ENCODE measurements at regions not wholly inside any gene's neighbourhood (a gene's known extent, or its start where the extent isn't known, plus 50 kb on each side); places are given as distances from the start of the nearest gene placed in this dataset.
"Not testable (repeated sequence)": the region's sequence is repeated elsewhere in the genome, so short reads cannot be mapped to it uniquely, and the experiment has no call there.

DNA sequence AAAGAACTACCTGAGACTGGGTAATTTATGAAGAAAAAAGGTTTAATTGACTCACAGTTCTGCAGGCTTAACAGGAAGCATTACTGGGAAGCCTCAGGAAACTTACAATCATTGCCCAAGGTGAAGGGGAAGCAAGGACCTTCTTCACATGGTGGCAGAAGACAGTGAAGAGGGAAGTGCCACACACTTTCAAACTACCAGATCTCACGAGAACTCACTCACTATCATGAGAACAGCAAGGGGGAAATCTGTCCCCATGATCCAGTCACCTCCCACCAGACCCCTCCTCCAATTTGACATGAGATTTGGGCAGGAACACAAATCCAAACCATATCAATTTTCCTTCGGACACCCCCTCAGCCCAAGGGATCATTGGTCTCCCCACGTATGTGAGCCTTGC lies 55.1 kb upstream of the CYRIA start:
- not testable (repeated sequence) for H3K14ac ChIP-seq (ENCODE audit: insufficient read depth, low read length); H3K18ac ChIP-seq (ENCODE audit: insufficient read length, low read depth, low read length); H2BK5ac ChIP-seq (ENCODE audit: insufficient read length, low read length); H3K27ac ChIP-seq (ENCODE audit: insufficient read length, low read depth, low read length); H3K4ac ChIP-seq (ENCODE audit: low read depth, low read length); H3K27me3 ChIP-seq (ENCODE audit: insufficient read depth, low read length); H3K4me2 ChIP-seq (ENCODE audit: insufficient read depth, insufficient read length, low read length); H2BK120ac ChIP-seq (ENCODE audit: low read depth, low read length, poor library complexity, severe bottlenecking); H3K9ac ChIP-seq (ENCODE audit: extremely low read depth, insufficient read length, low read length); H4K20me1 ChIP-seq (ENCODE audit: control insufficient read depth, insufficient read depth, insufficient read length); H3K79me2 ChIP-seq (ENCODE audit: insufficient read depth, low read length); H3K9me3 Mint-ChIP-seq; DNase-seq; H2BK20ac ChIP-seq (ENCODE audit: low read depth, low read length, poor library complexity, severe bottlenecking); H4K8ac ChIP-seq (replicated peaks; ENCODE audit: insufficient read length, low read depth, low read length); H3T11ph ChIP-seq (ENCODE audit: low read length); H3K9me3 ChIP-seq (ENCODE audit: control insufficient read depth, low read depth, low read length); H2AK5ac ChIP-seq (ENCODE audit: insufficient read length, low read length); H3K4me3 Mint-ChIP-seq; H3K36me3 Mint-ChIP-seq (ENCODE audit: insufficient read depth in 1 of 3, low read depth in 3 of 3); H4K91ac ChIP-seq (ENCODE audit: insufficient read length, low read depth, low read length); H4K5ac ChIP-seq (ENCODE audit: insufficient read length, low read depth, low read length); H2BK15ac ChIP-seq (ENCODE audit: low read depth, low read length); H3K23ac ChIP-seq (ENCODE audit: insufficient read length, low read depth, low read length); H3K79me1 ChIP-seq (ENCODE audit: insufficient read depth, low read depth, low read length, poor library complexity, severe bottlenecking); H2BK12ac ChIP-seq (ENCODE audit: insufficient read length, low read depth, low read length); H3K23me2 ChIP-seq (ENCODE audit: insufficient read length, low read depth, low read length, poor library complexity, severe bottlenecking); H3K56ac ChIP-seq (ENCODE audit: insufficient read length, low read depth, low read length); H3K4me1 ChIP-seq (ENCODE audit: insufficient read depth, low read length); H3K27me3 Mint-ChIP-seq (ENCODE audit: low read depth); H2AFZ ChIP-seq (ENCODE audit: low read length)
- Mint-ChIP-seq H3K4me1 (peaks cover 7 to 18% of the 10 kb centered on the region in 2 experiments), H3K27ac (0 out of 7 replicates have a peak overlapping the region, but pooled peaks of 1 of the 3 experiments have one; percentile 29)
- no CpG with 5 or more reads among the region's 3 CpGs for WGBS (ENCODE audit: extremely low coverage, insufficient read length, low lambda C conversion rate)

Measured in H9 (cell line).